HG03095 (cell line): ENCODE measurements at regions not wholly inside any gene's neighbourhood (a gene's known extent, or its start where the extent isn't known, plus 50 kb on each side); places are given as distances from the start of the nearest gene placed in this dataset.

Source experiments
- ATAC-seq: cut with Tn5 transposase; IDR thresholded peaks from one replicate; pipeline ENCODE4 v1.9.1; 2021; ENCODE audit warnings: moderate library complexity; ENCODE audit not compliant: unreplicated experiment

DNA sequence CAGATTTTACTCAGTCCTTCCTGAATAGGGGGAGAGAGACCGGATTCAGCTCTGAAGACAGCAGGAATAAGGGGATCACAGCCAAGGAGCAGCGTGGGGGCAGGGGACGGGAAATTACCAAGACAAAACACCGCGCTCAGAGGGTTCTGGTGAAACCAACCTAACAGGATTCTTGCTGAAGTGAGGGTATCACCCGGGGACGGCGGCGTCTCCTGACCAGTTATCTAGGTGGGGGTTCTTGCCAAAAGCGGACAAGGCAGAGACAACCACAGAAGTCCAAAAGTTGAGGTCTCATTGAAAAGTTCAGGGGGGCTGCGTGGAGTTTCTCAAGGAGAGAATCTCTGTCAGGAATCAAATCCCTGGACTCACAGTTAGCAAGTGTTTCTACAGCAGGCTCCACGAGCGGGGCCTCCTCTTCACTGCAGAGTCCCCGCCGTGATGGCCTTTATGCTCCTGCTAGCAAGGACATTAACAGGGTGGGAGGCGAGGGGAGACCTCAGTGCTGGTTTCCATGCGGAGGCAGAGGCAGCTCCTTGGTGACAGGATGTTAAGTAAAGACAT is 291.0 kb downstream of the BRD1 start:
- no peak for ATAC-seq

DNA sequence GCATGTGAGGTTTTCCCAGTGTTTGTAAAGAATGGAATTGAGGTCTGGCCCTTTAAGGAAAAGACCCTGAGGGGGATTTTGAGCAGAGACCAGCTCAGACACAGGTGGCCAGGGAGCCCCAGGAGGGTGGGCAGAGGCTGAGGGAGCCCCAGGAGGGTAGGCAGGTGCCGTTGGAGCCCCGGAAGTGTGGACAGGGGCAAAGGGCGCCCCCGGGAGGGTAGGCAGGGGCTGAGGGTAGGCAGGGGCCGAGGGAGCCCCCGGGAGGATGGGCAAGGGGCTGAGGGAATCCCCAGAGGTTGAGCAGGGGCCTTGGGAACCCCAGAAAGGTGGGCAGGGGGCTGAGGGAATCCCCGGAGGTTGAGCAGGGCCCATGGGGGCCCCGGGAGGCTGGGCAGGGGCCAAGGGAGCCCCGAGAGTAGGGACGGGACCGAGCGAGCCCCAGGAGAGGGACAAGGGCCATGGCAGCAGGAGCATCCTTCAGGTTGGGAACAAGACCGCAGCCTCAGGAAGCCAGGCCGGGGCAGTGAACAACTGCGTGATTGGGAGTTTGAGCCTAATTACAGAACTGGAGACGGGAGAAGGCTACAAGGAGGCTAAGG is 292.0 kb downstream of the BRD1 start:
- no peak for ATAC-seq

DNA sequence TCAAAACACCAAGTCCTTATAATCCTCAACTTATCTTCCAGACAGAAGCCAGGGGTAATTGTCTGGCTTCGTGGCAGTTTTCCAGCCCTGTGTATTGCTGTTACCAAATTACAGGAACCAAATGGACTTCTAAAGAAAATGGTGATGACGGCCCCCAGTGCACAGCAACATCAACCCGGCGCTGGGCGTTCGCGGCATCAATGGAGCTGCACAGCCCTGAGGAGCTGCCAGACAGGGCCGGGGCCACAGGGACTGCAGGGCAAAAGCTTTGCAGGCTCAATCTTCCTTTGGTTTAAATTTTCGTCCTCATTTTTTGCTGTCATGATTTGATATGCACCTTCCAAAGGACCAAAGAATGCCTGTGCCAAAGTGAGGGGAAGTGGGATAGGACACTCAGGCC is 292.5 kb downstream of the BRD1 start:
- no peak for ATAC-seq

DNA sequence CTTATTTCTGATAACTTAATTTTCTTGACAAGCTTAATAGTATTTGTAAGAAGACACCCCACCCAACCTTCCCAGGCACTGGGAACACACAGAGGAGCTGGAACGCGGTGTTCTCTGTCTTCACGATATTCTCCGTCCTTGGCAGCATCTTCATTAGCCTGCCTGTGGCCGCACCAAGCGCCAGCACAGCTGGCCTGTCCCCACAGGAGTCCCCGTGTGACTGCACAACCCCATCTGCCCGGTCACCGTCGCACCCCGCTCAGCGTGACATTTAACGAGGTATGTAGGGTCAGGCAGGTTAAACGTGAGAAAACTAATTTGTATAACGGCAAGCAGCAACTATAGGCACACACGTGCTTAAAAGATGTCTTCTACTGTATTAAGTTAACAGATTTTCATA is 293.3 kb downstream of the BRD1 start:
- no peak for ATAC-seq

DNA sequence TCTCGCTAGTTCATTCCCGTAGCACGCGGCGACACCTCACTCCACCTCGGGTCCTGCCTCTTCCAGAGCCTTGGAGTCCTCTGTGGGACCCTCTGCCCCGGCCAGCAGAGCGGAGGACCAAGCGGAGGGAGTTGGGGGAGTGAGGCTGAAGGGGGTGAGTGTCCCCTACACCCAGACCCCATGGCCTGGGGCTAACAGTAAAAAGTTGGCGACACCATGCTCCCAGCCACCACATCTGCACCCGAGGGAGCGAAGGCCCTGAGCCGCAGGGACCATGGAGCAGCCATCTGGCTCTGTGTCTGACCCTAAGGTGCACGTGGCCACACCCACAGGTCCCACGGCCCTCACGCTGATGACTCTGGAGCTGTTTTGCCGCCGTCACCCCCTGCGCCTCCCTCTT is 293.8 kb downstream of the BRD1 start:
- ATAC-seq: no peak

DNA sequence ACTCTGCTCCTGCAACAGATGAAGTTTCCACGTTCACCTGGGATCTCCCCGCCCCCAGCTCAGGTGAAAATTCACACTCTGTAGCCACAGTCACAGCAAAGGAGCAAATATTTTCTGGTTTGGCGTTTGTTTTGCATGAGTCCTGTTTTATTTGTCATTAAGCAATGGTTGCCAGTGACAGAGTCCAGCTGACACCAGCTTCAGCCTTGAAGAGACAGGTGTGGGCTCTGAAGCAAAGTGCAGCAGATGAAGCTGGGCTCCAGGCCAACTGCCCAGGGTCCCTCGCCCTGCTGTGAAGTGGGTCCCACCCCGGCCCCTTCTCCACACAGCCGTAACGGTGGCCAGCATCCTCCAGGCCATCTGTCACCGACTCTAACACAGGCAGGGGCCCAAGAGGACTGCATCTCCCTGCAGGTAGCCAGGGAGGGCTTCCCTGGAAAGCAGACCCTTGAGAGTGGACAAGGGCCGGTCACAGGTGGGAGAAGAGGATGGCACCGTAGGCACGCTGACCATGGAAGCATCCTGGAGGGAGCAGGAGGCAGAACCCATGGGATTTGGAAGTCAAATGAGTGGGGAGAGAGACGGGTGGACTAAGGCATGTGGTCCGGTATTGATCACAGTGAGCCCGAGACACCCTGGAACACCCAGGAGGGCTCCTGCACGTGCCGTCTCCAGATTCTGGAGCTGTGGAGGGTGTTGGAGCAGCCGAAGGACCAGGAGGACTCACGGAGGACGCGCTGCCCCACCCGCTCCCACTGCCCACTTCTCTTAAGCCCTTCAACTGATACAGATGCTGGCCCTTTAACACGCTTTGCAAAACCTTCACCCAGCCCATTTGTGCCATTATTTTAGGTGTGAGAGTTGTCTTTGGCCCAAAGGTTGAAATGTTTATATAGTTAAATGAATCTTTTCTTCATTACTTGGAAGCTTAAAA is 294.5 kb downstream of the BRD1 start:
- no peak for ATAC-seq

DNA sequence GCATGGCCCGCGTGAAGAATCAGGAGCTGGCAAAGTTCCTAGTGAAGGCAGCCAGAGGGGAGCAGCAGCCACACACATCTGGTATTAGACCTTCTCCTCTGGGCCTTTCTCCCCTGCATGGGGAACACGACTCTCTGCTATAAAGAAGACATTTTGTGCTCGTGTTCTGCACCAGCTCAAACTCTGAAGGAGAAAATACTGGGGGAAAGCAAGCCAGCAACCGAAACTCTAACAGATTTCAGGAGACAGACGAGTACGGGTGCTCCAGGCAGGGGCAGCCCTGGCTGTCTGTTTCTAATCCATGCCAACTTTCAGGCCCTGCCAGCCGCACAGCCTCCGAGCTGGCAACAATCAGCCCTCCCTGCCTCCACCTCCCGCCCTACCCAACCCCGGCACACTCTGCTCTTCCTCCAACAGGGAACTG is 296.3 kb downstream of the BRD1 start:
- ATAC-seq: no peak

DNA sequence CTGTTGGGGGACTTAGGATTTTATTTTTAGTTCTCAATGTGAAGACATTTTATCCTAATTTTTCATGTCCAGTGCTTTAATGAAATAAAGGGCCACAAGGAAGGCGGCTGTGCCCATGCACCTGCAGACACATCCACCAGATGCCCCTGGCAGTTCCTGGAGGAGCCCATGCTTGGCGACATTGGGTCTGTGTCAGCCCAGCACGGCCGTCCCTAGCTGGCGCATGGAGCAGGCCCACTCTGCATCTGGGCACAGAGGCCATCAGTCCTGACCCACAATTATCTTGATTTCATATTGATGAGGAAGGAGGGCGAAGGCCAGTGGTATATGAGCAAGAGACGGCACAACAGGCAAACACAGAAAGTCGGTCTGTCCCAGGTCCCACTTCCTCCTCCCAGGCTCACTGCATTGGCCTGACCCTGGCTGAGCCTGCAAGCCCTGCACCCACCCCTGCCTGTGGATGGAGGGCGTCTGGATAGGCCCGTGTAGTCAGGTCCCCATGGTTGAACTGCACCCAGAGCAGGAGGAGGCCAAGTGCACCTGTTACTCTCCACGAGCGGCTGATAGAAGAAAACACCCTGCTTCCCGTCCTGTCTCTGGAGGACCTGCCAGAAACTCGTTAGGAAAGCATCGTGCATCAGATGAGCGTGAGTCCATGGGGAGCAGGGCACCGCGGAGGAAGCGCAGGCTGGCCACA is 296.9 kb downstream of the BRD1 start:
- no peak for ATAC-seq

DNA sequence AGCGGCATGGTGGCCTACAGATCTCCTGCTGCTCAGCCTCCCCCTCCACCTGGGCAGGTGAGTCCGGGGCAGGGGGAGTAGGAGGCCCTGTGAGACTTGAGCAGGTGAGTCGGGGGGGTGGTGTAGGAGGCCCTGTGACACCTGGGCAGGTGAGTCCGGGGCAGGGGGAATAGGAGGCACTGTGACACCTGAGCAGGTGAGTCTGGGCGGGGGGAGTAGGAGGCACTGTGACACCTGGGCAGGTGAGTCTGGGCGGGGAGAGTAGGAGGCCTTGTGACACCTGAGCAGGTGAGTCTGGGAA is 299.3 kb downstream of the BRD1 start:
- ATAC-seq: no peak

DNA sequence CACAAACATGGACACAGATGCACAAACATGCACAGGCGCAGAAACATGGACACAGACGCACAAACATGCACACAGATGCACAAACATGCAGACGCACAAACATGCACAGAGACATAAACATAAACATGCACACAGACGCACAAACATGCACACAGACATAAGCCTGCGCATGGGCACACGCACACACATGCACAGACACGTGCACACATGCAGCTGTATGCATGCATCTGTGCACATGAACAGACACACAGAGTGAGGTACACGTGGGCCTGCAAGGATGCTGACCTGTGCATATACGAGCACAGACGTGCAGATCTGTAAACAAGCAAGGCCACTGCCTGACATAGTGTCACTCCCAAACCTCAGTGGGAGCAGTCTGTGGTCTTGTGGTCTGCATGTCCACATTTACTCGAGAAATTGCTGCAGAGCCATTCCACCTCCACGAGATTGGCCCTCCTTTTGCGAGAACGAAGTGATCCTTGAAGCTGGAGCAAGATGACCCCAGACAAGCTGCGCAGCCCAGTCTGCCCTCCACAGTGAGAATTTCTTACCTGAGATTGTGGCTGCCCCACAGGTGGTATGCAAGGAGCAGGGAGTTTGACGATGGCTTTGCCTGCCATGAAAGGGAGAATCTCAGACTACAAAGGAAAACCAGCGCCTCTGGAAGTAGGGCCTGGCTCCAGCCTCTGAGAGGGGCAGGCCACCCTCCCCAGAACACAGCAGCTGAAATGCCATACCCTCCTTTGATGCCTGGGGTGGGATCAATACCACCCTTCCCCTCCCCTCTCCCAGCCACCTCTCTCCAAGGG is 299.9 kb downstream of the BRD1 start:
- ATAC-seq: no peak

DNA sequence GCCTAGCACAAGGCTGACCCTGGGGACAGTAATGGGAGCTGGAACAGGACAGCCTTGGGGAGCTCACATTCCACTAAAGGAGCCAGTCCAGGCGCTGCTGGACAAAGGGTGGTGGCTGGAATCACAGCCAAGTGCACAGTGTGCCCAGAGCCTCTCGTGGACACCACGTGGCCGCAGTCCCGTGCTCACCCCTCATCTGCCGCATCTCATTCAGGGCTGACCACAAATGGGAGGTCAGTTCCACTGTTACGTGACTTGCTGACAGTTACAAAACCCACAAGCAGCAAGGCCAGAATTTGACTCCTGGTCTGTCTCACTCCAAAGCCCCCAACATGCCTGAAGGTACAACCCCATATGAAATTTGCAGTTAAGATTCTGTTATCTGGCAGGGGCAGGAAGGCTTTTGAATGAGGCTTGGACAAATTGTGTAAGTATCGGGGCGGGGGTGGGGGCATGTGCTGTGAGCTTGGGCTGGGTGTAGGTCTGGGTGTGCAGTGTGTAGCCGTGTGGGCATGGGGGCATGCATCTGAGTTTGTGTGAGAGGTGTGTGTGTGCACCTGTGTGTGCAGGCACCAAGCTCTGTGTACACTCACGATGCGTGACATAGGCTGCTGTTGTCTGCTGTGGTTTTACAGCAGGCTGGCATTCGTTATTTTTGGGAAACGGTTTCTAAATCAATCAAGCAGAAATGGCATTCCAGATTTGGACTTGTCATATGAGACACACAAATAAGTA is 301.7 kb downstream of the BRD1 start:
- ATAC-seq: no peak

DNA sequence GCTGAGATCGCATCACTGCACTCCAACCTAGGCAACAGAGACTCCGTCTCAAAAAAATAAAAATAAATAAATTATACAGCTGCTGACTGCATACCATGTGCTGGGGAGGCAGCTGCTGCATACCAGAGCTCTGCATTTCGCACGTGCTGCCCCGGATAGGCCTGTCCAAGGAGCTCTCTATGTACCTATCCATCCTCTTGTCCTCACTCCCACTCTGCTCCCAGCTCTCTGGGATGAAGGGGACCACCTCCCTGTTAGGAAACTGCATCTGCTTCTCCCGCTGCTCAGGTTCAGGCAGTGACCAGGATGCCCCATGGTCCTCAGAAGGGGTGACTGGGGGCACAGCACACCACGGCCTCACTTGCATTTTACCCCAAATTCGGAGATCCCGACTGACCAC is 302.3 kb downstream of the BRD1 start:
- no peak for ATAC-seq

DNA sequence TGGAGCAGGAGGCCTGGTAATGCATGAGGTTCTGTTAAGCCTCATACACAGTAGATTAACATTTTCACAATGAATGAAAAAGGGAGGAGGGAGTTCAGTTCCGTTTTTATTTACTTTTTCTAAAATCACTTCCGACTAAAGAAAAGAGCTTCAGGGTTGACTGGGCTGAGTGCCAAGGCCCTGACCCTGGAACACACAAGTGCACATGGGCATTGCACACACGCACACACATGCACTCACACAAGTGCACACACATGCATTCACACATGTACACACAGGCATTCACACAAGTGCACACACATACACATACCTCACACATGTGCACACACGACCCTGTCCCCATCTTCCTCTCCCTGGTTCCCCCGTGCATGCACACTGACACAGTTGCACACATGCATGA is 303.3 kb downstream of the BRD1 start:
- no peak for ATAC-seq

DNA sequence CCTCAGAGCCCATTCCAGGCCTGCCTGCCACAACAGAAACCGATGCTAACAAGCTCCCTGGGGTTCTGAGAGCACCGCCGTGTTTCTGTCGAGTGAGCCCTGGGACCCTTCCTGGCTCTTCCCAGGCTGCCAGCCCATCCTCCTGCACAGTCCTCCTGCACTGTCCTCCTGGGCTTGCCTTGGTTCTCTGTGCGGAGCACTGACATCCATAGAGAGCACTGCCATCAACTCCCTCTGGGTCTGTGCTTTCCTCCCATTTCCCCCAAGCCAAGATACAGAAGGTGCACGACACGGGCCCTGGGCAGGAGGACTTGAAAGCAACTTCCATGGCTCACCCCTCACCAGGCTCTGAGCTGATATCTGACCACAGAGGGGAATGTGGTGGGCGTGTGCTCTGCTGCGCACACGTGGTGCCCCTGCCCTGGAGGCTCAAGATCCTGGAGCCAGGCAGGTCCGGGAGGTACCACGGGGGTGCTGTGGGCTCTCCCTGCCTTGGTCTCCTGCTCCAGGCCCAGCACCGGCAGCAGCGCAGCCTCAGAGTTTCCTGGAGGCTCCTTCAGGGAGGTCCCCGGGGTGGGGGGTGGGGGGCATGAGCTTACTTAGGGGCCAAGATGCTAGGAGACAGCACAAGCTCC is 304.2 kb downstream of the BRD1 start:
- no peak for ATAC-seq

DNA sequence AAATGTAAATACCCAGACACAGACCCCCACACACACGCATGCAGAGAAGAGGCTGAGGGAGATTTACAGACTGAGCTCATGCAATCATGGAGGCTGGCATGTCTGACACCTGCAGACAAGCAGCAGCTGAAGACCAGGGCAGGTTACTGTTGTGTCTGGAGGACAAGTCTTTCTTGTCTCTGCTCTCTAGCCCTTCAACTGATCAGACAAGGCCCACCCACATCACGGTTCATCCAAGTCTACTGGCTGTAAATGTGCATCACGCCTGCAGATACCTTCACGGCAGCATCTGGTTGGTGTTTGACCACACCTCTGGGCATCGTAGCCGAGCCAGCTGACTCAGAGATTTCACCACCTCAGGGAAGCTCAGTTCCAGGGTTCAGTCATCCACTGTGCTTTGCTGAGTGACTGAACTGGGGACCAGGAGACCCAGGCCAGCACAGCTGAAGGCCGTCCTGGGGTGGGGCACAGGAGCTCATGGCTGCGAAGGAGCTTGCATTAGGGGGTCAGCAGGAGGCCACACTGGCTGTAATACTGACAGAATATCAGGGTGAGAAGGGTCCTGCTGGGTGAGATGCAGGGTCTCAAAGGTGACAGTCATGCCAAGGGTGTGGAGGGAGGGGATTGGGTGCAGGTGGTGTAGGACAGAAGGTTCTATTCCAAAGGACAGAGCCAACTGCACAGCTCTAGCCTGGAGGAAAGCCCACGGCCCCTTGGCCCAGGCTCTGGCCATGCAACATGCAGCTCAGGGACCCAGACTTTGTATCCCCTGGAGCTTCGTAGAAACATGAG is 304.9 kb downstream of the BRD1 start:
- no peak for ATAC-seq

DNA sequence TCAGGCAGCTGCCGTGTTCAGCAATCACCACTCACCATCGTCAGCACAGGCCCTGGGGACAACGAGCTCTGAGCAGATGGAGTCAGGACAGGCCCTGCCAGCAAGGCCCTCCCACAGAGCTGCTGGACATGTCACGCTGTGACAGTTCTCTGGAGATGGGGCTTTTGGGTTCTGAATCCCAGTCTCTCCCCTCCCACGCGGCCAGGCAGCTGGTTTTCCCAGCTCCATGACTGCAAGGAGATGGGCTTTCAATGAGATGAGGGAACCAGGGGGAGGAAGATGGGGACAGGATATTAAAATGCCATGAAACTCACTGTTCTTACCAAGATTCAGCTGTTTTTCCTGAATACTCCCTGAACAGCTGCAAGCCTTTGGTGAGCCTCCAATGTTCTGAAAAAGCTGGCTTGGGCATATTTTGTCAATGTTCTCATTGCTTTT is 305.9 kb downstream of the BRD1 start:
- ATAC-seq: no peak

DNA sequence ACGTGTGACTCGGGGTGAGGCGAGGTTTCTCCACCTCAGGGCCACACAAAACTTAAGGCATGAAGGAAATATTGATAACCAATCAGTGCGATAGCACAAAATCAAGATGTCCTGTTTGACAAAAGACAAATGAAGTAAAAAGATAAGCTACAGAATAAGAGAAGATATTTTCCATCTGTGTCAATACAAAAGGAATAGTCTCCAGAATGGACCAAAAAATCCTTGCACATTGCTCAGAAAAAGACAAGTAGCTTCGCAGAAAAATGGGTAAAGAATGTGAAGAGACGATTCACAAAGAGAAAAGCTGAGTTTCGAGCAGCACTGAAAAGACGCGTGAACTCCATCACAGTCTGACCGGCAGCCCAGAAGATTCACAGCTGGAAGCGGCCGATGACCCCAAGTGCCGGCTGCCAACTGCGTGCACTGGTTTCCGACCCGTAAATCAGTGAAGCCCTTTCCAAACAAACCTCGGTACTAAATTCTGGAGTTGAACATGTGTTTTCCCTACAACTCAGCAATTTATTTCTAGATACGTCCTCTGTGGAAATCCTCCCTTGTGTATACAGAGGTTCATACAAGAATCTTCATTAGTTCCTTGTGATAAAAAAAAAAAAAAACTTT is 308.4 kb downstream of the BRD1 start:
- ATAC-seq: no peak

DNA sequence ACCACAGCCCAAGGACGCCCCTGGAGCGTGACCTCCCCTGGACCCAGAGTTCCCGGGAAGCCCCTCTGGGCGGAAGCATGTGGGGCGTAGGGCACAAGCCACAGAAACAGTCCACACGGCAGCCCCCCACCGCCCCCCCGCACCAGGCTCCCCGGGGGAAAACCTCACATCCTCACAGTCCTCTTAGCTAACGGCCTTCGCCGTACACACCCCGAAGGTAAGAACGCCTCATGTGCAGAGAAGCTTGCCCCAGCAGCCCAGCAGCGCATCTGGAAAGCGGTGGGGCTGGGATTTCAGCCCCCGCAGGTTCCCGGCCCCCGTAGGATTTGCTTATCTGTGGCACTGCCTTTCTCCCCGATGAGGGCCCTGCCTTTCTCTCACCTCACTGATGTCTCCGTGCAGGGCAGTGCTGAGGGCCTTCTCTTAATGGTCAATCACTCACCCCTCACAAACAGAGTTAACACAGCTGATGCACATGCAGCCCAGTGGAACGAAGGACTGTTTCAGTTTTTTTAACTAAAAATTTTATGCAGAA is 309.2 kb downstream of the BRD1 start:
- ATAC-seq: no peak
